SK-N-SH (cell line): ENCODE measurements at regions not wholly inside any gene's neighbourhood (a gene's known extent, or its start where the extent isn't known, plus 50 kb on each side); places are given as distances from the start of the nearest gene placed in this dataset.

ENCODE experiments used
- CTCF ChIA-PET: fragments of 300-600, 350-600 bp; formaldehyde crosslinking; extraction: SDS; loops from one replicate; lab custom pipeline; 2021; lab: Yijun Ruan, JAX
- POLR2A ChIA-PET: fragments of 350-600 bp; sonication (Branson Sonifier 250); formaldehyde crosslinking; extraction: SDS; loops from one replicate; lab custom pipeline; 2020; ENCODE audit warnings: antibody characterized with exemption, inconsistent platforms; lab: Yijun Ruan, JAX
- DNase-seq: peaks from one replicate; pipeline ENCODE4 v3.0.0; 2012
- H2AFZ ChIP-seq: fragments of 200-600 bp; sonication (generic); 2 replicates; pipeline ENCODE4 v1.8.1; 2016; ENCODE audit warnings: antibody characterized with exemption, mild to moderate bottlenecking, low read depth
- H3F3A ChIP-seq: fragments of 200-600 bp; sonication (generic); replicated peaks from 2 replicates; pipeline ENCODE3; 2016; ENCODE audit warnings: antibody characterized with exemption, mild to moderate bottlenecking; ENCODE audit not compliant: insufficient read depth
- H3K27ac ChIP-seq, 2 experiments: fragments of 200-500 bp in 1 of 2; fragments of 200-600 bp in 1 of 2; sonication (Bioruptor generic) in 1 of 2; sonication (generic), shearing (Covaris generic) in 1 of 2; 2 replicates each; pipeline versions ENCODE4 v1.5.1 to v1.6.1; 2014 to 2016; ENCODE audit warnings: low read depth in 2 of 2, inconsistent platforms in 1 of 2, low read length in 1 of 2, mild to moderate bottlenecking in 1 of 2, mixed read lengths in 1 of 2
- H3K27me3 ChIP-seq: fragments of 200-600 bp; sonication (generic), shearing (Covaris generic); 2 replicates; pipeline ENCODE4 v1.6.1; 2016; ENCODE audit warnings: mixed run types; ENCODE audit not compliant: insufficient read depth
- H3K36me3 ChIP-seq, 2 experiments: fragments of 200-500 bp in 1 of 2; fragments of 200-600 bp in 1 of 2; sonication (Bioruptor generic) in 1 of 2; sonication (generic) in 1 of 2; replicated peaks in 1 of 2; 2 replicates each; pipeline versions ENCODE3 to v1.5.1; 2014 to 2016; ENCODE audit warnings: low read length in 1 of 2, mild to moderate bottlenecking in 1 of 2; ENCODE audit not compliant: insufficient read depth in 2 of 2, control insufficient read depth in 1 of 2
- H3K4me1 ChIP-seq, 2 experiments: fragments of 200-500 bp in 1 of 2; fragments of 200-600 bp in 1 of 2; sonication (Bioruptor generic) in 1 of 2; sonication (generic), shearing (Covaris generic) in 1 of 2; 2 replicates each; pipeline versions ENCODE4 v1.5.1 to v1.6.1; 2014 to 2016; ENCODE audit warnings: low read depth in 1 of 2, low read length in 1 of 2, mixed run types in 1 of 2; ENCODE audit not compliant: insufficient read depth in 2 of 2, control insufficient read depth in 1 of 2
- H3K4me2 ChIP-seq: fragments of 200-600 bp; sonication (generic), shearing (Covaris generic); 2 replicates; pipeline ENCODE4 v1.6.1; 2017; ENCODE audit warnings: mixed run types
- H3K4me3 ChIP-seq, 2 experiments: fragments of 200-500 bp in 1 of 2; fragments of 200-600 bp in 1 of 2; sonication (Bioruptor generic) in 1 of 2; sonication (generic), shearing (Covaris generic) in 1 of 2; 2 replicates each; pipeline versions ENCODE4 v1.5.1 to v1.8.1; 2014 to 2016; ENCODE audit warnings: low read depth in 2 of 2, inconsistent platforms in 1 of 2, low read length in 1 of 2, mild to moderate bottlenecking in 1 of 2, mixed read lengths in 1 of 2, moderate library complexity in 1 of 2
- H3K79me2 ChIP-seq: fragments of 200-600 bp; sonication (generic); 2 replicates; pipeline ENCODE4 v1.8.1; 2017; ENCODE audit warnings: mild to moderate bottlenecking; ENCODE audit not compliant: insufficient read depth
- H3K9ac ChIP-seq: fragments of 200-600 bp; sonication (generic); 2 replicates; pipeline ENCODE4 v1.6.1; 2017; ENCODE audit warnings: mixed run types
- H3K9me2 ChIP-seq: fragments of 200-600 bp; sonication (generic); 2 replicates; pipeline ENCODE4 v1.6.1; 2017; ENCODE audit warnings: mixed run types
- H3K9me3 ChIP-seq: fragments of 200-600 bp; sonication (generic); 2 replicates; pipeline ENCODE4 v1.6.1; 2017; ENCODE audit warnings: mixed run types, mild to moderate bottlenecking, moderate library complexity
- H4K20me1 ChIP-seq: fragments of 200-600 bp; sonication (generic); 2 replicates; pipeline ENCODE4 v1.6.1; 2017; ENCODE audit warnings: mild to moderate bottlenecking, mixed run types; ENCODE audit not compliant: insufficient read depth
- ELF1 ChIP-seq: IDR thresholded peaks from 2 replicates; pipeline ENCODE4 v1.4.0; 2012
- EP300 ChIP-seq, 2 experiments: IDR thresholded peaks; 2 replicates each; pipeline versions ENCODE4 v1.4.0 to v1.6.1; 2012; ENCODE audit warnings: borderline replicate concordance in 1 of 2, low read depth in 1 of 2, low read length in 1 of 2
- FOXJ3 ChIP-seq: sonication (generic); formaldehyde crosslinking; IDR thresholded peaks from 2 replicates; pipeline ENCODE4 v1.5.1; 2020; ENCODE audit warnings: mild to moderate bottlenecking, missing genetic modification reagents
- GATA2 ChIP-seq: sonication (generic); formaldehyde crosslinking; IDR thresholded peaks from 2 replicates; pipeline ENCODE4 v1.5.0; 2020; ENCODE audit warnings: mild to moderate bottlenecking, missing genetic modification reagents
- JUND ChIP-seq: IDR thresholded peaks from 2 replicates; pipeline ENCODE4 v1.4.0; 2012
- MEF2A ChIP-seq: IDR thresholded peaks from 2 replicates; pipeline ENCODE4 v1.4.0; 2012; ENCODE audit warnings: low read depth, borderline replicate concordance
- MXI1 ChIP-seq: IDR thresholded peaks from 2 replicates; pipeline ENCODE4 v1.6.1; 2012; ENCODE audit warnings: mild to moderate bottlenecking, low read depth, low read length, improper control_type of control experiment
- NFIC ChIP-seq: IDR thresholded peaks from 2 replicates; pipeline ENCODE4 v1.4.0; 2012; ENCODE audit warnings: borderline replicate concordance
- PBX3 ChIP-seq: IDR thresholded peaks from 2 replicates; pipeline ENCODE4; 2012
- REST ChIP-seq: IDR thresholded peaks from 2 replicates; pipeline ENCODE4 v1.6.1; 2012; ENCODE audit warnings: mild to moderate bottlenecking, low read depth, low read length, moderate library complexity
- RFX5 ChIP-seq: IDR thresholded peaks from 2 replicates; pipeline ENCODE4 v1.6.1; 2012; ENCODE audit warnings: mild to moderate bottlenecking, improper control_type of control experiment, low read length
- SIN3A ChIP-seq: IDR thresholded peaks from 2 replicates; pipeline ENCODE4 v1.6.1; 2012; ENCODE audit warnings: low read depth, mild to moderate bottlenecking, low read length, moderate library complexity, borderline replicate concordance
- SMC3 ChIP-seq: IDR thresholded peaks from 2 replicates; pipeline ENCODE4 v1.6.1; 2012; ENCODE audit warnings: low read depth, low read length, improper control_type of control experiment
- TAF1 ChIP-seq: IDR thresholded peaks from 2 replicates; pipeline ENCODE4 v1.6.1; 2012; ENCODE audit warnings: low read depth, mild to moderate bottlenecking, low read length, moderate library complexity, borderline replicate concordance
- TCF12 ChIP-seq: IDR thresholded peaks from 2 replicates; pipeline ENCODE4 v1.4.0; 2012
- YY1 ChIP-seq: IDR thresholded peaks from 2 replicates; pipeline ENCODE4 v1.4.0; 2012; ENCODE audit warnings: low read depth, mild to moderate bottlenecking
- ZBTB33 ChIP-seq: IDR thresholded peaks from 2 replicates; pipeline ENCODE4 v1.4.0; 2012; ENCODE audit warnings: low read depth, borderline replicate concordance
- WGBS: methylation state at CpG from one replicate; pipeline ENCODE4 v1.1.6; 2017; ENCODE audit warnings: low lambda C conversion rate; 5-methylcytosine and 5-hydroxymethylcytosine counted together
- TF ChIP-seq, protein P1 (sequence below): fragments of 200-600 bp; sonication (generic); IDR thresholded peaks from 2 replicates; pipeline ENCODE4 v1.6.1; 2017; ENCODE audit warnings: antibody characterized with exemption, mild to moderate bottlenecking, moderate library complexity

GRCh38 chr3:25086721-25087120 is 341.3 kb upstream of the RARB start (continued):
- no peak for TF ChIP-seq ZBTB33
- TF ChIP-seq ELF1 = no peak
- no peak for TF ChIP-seq TAF1
- no peak for TF ChIP-seq SMC3
- no peak for TF ChIP-seq FOXJ3 (CRISPR knock-in tag)
- TF ChIP-seq JUND = no peak

GRCh38 chr3:25088284-25088683 is 339.8 kb upstream of the RARB start:
- TF ChIP-seq REST = no peak
- TF ChIP-seq ZBTB33 = no peak
- TF ChIP-seq SMC3 = no peak
- TF ChIP-seq SIN3A = no peak
- no peak for TF ChIP-seq EP300 (IDR thresholded peaks at IDR 0.05; ENCODE audit: borderline replicate concordance in 1 of 2, low read depth in 1 of 2, low read length in 1 of 2)
- TF ChIP-seq, protein P1, sequence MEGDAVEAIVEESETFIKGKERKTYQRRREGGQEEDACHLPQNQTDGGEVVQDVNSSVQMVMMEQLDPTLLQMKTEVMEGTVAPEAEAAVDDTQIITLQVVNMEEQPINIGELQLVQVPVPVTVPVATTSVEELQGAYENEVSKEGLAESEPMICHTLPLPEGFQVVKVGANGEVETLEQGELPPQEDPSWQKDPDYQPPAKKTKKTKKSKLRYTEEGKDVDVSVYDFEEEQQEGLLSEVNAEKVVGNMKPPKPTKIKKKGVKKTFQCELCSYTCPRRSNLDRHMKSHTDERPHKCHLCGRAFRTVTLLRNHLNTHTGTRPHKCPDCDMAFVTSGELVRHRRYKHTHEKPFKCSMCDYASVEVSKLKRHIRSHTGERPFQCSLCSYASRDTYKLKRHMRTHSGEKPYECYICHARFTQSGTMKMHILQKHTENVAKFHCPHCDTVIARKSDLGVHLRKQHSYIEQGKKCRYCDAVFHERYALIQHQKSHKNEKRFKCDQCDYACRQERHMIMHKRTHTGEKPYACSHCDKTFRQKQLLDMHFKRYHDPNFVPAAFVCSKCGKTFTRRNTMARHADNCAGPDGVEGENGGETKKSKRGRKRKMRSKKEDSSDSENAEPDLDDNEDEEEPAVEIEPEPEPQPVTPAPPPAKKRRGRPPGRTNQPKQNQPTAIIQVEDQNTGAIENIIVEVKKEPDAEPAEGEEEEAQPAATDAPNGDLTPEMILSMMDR = no peak
- TF ChIP-seq YY1 = no peak
- TF ChIP-seq GATA2 (CRISPR knock-in tag) = no peak
- no peak for TF ChIP-seq RFX5
- no peak for TF ChIP-seq TAF1
- TF ChIP-seq MEF2A = no peak
- TF ChIP-seq NFIC = no peak
- no peak for TF ChIP-seq PBX3
- no peak for TF ChIP-seq MXI1
- no peak for TF ChIP-seq TCF12
- Histone ChIP-seq H3K9ac (no peak overlapping the region), H3F3A (no peaks in the 10 kb centered on the region), H3K4me1 (no peaks in the 10 kb centered on the region; a peak in 1 of 4 replicates), H3K79me2 (no peaks in the 10 kb centered on the region), H3K4me2 (no peak overlapping the region), H4K20me1 (no peaks in the 10 kb centered on the region), H3K27me3 (no peaks in the 10 kb centered on the region), H2AFZ (no peak overlapping the region), H3K9me2 (no peaks in the 10 kb centered on the region), H3K36me3 (no peaks in the 10 kb centered on the region), H3K9me3 (no peaks in the 10 kb centered on the region), H3K4me3 (no peak overlapping the region), H3K27ac (no peak overlapping the region)
- ChIA-PET POLR2A (interaction anchor here (0.5 kb wide), 1 partner anchor 209 kb away, joined by 3 read pairs; no protein-coding TSS in a partner anchor), CTCF (no interaction called here)
- DNase-seq = no peak
- 71% methylated on average over 5 of the region's 5 CpGs for WGBS
